Peyer's patch (tissue), 4 donors: ENCODE measurements at regions not wholly inside any gene's neighbourhood (a gene's known extent, or its start where the extent isn't known, plus 50 kb on each side); places are given as distances from the start of the nearest gene placed in this dataset.

Experiments used
- POLR2A ChIP-seq, 2 donors: fragments of 450-650 bp; IDR thresholded peaks; one replicate each; pipeline ENCODE4 v1.5.1; 2017; ENCODE audit warnings: antibody characterized with exemption in 2 of 2, mild to moderate bottlenecking in 2 of 2, moderate library complexity in 2 of 2
- TF ChIP-seq, protein P1 (sequence below), 6 experiments: fragments of 450-650 bp in 4 of 6; fragments of 200-600 bp in 2 of 6; sonication (generic) in 1 of 6; IDR thresholded peaks; one replicate each; pipeline ENCODE4 v1.5.1; 2017 to 2019; ENCODE audit warnings: antibody characterized with exemption in 6 of 6, mild to moderate bottlenecking in 3 of 6, moderate library complexity in 1 of 6

DNA sequence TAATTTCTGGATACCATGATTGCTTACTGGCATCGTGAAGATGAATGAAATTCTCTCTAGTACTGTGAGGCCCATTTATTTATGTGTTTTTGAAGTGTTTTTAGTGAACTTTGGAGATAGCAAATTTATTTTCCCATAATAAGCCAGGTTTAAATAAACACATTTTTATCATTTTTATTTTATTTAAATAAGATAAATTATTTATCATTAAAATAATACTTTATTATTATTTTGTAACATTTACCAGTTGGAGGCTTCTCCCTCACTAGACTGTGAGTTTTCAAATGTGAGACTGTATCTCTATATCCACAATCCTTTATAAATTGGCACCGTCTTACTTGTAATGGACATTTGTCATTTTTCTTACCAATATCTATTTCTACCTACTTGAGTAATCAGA lies 351.7 kb downstream of the METTL15 start:
- TF ChIP-seq, protein P1, sequence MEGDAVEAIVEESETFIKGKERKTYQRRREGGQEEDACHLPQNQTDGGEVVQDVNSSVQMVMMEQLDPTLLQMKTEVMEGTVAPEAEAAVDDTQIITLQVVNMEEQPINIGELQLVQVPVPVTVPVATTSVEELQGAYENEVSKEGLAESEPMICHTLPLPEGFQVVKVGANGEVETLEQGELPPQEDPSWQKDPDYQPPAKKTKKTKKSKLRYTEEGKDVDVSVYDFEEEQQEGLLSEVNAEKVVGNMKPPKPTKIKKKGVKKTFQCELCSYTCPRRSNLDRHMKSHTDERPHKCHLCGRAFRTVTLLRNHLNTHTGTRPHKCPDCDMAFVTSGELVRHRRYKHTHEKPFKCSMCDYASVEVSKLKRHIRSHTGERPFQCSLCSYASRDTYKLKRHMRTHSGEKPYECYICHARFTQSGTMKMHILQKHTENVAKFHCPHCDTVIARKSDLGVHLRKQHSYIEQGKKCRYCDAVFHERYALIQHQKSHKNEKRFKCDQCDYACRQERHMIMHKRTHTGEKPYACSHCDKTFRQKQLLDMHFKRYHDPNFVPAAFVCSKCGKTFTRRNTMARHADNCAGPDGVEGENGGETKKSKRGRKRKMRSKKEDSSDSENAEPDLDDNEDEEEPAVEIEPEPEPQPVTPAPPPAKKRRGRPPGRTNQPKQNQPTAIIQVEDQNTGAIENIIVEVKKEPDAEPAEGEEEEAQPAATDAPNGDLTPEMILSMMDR (IDR thresholded peaks at IDR 0.05) = no peak
- TF ChIP-seq POLR2A (IDR thresholded peaks at IDR 0.05) = no peak
